Cardiac fibroblast (primary cell): ENCODE measurements at regions not wholly inside any gene's neighbourhood (a gene's known extent, or its start where the extent isn't known, plus 50 kb on each side); places are given as distances from the start of the nearest gene placed in this dataset.
"Not testable (repeated sequence)": the region's sequence is repeated elsewhere in the genome, so short reads cannot be mapped to it uniquely, and the experiment has no call there.

Experiments used
- DNase-seq, 2 donors: peaks; one replicate each; pipeline versions ENCODE4 v3.0.0 to v3.0.0-alpha.2; 2010; ENCODE audit warnings: low read depth in 2 of 2
- H3K4me3 ChIP-seq, 2 donors: replicated peaks in 1 of 2; 1 replicate in 1 of 2; 2 replicates in 1 of 2; pipeline ENCODE4 v1.5.1; 2011; ENCODE audit warnings: low read depth in 2 of 2, low read length in 2 of 2, mild to moderate bottlenecking in 2 of 2, moderate library complexity in 1 of 2
- TF ChIP-seq, protein P1 (sequence below): IDR thresholded peaks from one replicate; pipeline ENCODE4 v1.5.1; 2011; ENCODE audit warnings: low read depth, mild to moderate bottlenecking, low read length, inconsistent platforms

DNA sequence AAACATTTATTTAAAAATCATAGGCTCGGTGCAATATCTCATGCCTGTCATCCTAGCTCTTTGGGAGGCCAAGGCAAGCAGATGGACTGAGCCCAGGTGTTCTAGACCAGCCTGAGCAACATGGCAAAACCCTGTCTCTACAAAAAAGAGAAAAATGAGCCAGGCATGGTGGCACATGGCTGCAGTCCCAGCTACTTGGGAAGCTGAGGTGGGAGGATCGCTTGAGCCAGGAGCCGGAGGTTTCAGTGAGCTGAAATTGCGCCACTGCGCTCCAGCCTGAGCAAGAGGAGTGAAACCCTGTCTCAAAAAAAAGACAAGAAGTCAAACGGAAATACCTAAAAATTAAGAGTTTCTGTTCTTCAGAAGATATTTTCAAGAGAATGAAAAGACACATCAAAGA lies 122.3 kb downstream of the RSL24D1 start:
- no peak overlapping the region for H3K4me3 ChIP-seq
- TF ChIP-seq, protein P1, sequence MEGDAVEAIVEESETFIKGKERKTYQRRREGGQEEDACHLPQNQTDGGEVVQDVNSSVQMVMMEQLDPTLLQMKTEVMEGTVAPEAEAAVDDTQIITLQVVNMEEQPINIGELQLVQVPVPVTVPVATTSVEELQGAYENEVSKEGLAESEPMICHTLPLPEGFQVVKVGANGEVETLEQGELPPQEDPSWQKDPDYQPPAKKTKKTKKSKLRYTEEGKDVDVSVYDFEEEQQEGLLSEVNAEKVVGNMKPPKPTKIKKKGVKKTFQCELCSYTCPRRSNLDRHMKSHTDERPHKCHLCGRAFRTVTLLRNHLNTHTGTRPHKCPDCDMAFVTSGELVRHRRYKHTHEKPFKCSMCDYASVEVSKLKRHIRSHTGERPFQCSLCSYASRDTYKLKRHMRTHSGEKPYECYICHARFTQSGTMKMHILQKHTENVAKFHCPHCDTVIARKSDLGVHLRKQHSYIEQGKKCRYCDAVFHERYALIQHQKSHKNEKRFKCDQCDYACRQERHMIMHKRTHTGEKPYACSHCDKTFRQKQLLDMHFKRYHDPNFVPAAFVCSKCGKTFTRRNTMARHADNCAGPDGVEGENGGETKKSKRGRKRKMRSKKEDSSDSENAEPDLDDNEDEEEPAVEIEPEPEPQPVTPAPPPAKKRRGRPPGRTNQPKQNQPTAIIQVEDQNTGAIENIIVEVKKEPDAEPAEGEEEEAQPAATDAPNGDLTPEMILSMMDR = no peak
- no peak for DNase-seq

DNA sequence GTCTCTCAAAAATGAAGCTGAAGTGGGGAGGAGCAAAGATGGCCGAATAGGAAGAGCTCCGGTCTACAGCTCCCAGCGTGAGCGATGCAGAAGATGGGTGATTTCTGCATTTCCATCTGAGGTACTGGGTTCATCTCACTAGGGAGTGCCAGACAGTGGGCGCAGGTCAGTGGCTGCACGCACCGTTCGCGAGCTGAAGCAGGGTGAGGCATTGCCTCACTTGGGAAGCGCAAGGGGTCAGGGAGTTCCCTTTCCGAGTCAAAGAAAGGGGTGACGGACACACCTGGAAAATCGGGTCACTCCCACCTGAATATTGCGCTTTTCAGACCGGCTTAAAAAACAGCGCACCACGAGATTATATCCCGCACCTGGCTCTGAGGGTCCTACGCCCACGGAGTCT lies 132.8 kb downstream of the RSL24D1 start:
- not testable (repeated sequence) for H3K4me3 ChIP-seq, DNase-seq

DNA sequence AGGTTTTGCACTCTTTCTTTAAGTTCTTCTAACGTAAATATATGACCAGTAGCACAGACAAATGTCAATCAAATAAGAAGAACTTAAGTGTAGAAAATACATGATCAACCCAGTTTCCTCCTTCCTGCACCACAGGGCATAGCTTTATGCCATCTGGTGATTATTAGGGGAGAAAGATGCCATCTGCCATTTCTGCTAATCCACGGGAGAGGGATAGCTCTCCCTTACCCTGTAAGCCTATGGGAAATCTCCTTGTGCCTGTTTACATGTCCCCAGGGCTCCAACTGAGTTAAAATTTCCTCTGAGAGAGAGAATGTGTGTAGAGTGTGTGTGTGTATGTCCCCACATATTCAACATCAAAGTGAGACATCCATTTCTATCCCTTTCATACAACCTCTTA lies 135.9 kb downstream of the RSL24D1 start:
- H3K4me3 ChIP-seq = no peak overlapping the region
- TF ChIP-seq, protein P1 = no peak
- DNase-seq = no peak

DNA sequence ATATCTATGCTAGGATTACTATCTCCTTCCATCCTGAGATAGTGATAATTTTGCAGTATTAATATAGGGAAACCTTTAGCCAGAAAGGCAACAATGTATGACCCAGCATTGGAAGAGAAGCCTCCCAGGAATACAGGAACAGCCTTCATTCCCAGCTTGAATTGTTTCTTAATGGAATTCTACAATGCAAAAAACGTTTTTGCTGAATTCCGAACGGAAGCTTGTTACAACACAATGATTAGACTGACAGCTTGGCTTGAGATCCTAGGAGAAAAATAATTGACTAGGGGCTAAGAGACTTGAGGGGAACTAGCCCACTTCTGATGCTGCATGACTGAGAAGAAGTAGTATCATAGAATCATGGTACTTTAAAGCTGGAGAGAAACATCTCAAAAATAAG lies 140.2 kb downstream of the RSL24D1 start:
- H3K4me3 ChIP-seq = no peak overlapping the region
- no peak for DNase-seq
- TF ChIP-seq, protein P1 = no peak

DNA sequence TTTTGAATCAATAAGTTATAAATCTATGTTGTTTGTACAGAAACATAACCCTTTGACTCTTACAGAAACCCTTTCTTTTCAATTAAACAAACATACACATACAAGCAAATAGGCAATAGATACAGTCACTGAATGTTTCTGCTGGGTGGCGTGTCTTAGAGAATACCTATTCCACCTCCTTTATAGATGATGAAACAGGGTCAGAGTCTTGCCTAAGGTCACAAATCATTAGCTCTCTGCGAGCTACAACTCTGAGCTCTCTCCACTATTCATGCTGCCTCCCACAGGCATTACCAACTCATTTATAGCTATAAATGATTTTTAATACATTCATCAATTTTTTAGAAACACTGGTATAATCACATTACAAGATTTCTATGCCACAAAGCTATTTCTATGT lies 152.6 kb downstream of the RSL24D1 start:
- no peak for DNase-seq
- TF ChIP-seq, protein P1 = no peak
- no peak overlapping the region for H3K4me3 ChIP-seq

DNA sequence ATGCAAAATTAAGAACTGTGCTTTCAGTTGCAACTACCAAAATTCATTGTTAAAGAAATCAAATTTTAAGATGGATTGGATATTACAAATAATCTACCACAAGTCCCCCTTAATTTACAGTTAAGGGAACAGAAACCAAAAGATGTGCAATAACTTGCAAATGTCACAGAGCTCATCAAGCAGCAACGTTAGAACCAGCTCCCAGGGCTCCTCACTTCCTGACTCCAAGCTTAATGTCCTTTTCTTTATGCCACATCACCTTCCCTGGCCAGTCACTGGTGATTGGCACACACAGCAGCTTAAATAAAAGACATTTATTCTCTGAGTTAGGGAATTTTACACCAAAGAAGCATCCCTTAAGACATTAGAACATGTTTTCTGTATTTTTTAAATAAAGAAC lies 159.7 kb downstream of the RSL24D1 start:
- no peak for DNase-seq
- TF ChIP-seq, protein P1 = no peak
- H3K4me3 ChIP-seq = no peak overlapping the region

DNA sequence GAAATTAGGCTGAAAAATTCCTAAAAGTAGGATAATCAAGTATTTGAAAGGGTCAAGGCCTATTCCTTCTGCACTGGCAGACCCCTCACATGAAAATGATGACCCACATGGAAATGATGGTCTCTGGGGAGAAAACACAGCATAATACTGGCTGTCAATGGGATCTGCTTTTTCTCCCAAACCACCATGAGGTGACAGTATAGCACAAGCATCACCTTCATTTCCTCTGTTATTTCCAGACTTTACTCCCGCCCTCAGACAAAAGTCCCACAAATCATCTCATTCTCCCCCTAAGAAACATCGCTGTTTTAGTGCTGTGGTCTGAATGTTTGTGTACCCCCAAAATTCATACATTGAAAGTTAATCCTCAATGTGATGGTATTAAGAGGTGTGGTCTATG lies 161.0 kb downstream of the RSL24D1 start:
- no peak for DNase-seq
- TF ChIP-seq, protein P1 = no peak
- H3K4me3 ChIP-seq = no peak overlapping the region
